Choroid plexus epithelial cell (primary cell): ENCODE measurements at regions not wholly inside any gene's neighbourhood (a gene's known extent, or its start where the extent isn't known, plus 50 kb on each side); places are given as distances from the start of the nearest gene placed in this dataset.

ENCODE experiments used
- DNase-seq: peaks from one replicate; pipeline ENCODE4 v3.0.0-alpha.2; 2010; ENCODE audit warnings: low read depth
- H3K4me3 ChIP-seq: 2 replicates; pipeline ENCODE4 v1.5.1; 2011; ENCODE audit warnings: low read depth, mild to moderate bottlenecking, control low read depth, low read length, moderate library complexity
- TF ChIP-seq, protein P1 (sequence below): conservative IDR thresholded peaks from 2 replicates; pipeline ENCODE4 v1.5.1; 2011; ENCODE audit warnings: low read depth, mild to moderate bottlenecking, control low read depth, inconsistent platforms, low read length, moderate library complexity

DNA sequence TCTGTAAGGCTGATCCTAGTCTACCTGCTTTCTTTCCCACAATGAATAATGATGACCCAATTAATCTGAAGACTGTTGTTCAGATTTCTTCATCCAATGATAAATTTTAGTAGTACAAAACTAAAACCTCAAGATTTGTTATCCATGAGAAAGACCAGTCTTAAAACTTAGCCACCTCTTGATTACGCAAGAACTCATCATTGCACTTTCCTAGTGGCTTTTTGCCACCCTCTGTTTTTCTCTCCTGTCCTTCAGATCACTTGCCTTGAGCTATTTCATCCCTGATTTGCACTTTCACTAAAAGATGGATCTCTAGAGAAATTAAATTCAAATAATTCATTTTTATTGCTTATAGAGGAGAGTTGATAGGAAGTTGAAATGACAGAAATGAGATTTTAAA, 142.7 kb upstream of the RBMS3 start:
- TF ChIP-seq, protein P1, sequence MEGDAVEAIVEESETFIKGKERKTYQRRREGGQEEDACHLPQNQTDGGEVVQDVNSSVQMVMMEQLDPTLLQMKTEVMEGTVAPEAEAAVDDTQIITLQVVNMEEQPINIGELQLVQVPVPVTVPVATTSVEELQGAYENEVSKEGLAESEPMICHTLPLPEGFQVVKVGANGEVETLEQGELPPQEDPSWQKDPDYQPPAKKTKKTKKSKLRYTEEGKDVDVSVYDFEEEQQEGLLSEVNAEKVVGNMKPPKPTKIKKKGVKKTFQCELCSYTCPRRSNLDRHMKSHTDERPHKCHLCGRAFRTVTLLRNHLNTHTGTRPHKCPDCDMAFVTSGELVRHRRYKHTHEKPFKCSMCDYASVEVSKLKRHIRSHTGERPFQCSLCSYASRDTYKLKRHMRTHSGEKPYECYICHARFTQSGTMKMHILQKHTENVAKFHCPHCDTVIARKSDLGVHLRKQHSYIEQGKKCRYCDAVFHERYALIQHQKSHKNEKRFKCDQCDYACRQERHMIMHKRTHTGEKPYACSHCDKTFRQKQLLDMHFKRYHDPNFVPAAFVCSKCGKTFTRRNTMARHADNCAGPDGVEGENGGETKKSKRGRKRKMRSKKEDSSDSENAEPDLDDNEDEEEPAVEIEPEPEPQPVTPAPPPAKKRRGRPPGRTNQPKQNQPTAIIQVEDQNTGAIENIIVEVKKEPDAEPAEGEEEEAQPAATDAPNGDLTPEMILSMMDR, result no peak
- H3K4me3 ChIP-seq, result no peak overlapping the region
- DNase-seq, result no peak

DNA sequence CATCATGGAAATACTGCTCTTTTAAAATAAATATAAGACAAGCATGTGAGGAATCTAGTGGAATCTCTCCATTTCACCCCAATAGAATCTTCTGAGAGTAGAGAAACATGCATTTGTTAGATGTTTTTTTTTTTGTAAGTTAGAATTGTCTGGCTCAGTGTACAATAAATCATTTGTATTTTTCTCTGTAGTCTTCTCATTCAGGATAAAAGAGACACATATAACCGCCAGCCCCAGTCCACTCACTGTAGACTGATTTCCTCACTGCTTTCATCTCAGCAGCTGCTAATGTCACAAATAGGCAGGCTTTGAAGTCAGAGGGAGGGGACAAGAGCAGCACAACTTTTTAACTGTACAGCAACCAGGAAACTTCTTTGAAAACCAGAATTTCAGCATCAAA, 140.2 kb upstream of the RBMS3 start:
- DNase-seq, result no peak
- H3K4me3 ChIP-seq, result no peak overlapping the region
- TF ChIP-seq, protein P1, result no peak

DNA sequence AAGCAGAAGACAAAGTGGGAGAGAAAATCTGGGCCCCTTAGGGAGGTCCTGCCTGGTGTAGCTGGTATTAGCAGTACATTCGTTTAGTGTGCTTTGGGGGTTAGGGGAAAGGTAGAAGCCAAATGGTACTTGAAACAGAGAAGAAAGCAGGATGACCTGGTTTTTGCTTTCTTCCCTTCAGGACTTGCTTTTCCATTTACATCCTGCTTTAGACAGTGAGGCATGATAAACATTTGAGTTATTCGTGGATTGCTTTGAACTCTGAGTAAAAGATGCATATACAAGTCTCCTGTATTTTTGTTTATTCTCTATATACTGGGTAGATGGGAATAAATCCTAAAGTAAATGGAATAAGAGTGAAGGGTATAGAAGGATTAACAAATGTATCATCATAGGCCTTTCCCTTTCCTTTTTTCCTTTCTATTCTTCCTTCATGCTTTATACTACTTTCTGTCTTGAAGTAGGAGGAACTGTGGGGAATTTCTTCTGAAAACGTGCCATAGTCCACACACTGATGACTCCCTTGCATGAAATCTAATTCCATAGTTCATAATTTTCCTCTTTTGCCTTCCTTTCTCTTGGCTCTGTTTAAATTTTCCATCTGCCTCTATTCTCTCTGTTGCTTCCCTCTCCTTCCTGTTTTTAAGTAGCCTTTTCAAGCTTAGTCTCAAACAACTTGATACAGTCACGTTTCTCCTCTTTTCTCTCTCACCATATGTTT, 139.5 kb upstream of the RBMS3 start:
- no peak overlapping the region for H3K4me3 ChIP-seq
- no peak for DNase-seq
- TF ChIP-seq, protein P1, result no peak

DNA sequence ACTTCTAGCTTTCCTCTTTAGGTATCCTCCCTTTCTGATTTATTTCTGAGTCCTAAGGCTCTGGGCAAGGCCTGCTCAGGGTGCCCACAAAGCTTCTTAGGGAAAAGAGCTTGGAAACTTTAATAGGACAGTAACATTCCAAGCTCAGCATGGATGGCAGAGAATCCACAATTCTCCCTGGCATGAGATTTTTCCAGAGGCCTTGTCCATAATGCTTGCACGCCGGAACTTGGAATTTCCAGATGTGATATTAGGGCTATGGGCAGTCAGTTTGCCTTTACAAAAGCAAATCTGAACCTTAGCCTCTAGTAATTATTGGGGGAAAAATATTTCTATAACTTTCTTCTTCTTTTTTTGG, 139.0 kb upstream of the RBMS3 start:
- TF ChIP-seq, protein P1, result no peak
- H3K4me3 ChIP-seq, result no peak overlapping the region
- no peak for DNase-seq

DNA sequence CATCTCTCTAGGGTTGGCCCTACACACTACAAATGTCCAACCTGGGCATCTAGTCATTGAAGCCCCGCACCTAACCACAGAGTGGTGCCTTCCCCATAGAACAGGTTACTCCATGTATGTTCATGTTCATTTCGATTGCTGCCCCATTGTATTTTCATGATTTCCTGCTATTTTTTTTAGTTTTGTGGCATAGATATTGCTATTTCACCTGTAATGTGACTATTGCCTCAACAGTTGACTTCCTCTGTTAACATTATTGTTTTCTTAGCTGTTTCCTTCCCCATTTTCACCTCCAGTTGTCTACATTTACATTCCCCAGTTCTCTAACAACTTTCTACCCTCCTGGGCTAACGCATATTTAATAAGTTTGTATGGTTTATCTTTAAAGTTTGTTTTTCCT, 137.7 kb upstream of the RBMS3 start:
- TF ChIP-seq, protein P1, result no peak
- no peak for DNase-seq
- H3K4me3 ChIP-seq, result no peak overlapping the region

DNA sequence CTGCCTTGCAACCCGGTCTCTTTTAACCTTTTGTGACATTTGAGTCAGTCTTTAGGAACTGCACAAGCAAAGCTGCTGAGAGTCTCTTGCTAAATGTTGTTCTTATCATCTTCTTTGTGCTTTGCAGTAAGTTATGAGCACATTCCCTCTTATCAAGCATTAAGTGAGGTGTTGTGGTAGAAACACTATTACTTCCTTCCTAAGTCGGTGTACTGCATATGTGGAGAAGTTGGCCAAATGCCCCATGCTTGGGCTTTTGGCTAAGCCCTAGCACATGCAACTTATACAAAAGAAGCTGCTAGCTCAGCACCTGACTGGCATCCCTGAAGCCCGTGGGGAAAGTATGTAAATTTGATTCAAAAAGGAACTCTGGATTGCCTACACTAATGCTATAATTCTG, 136.5 kb upstream of the RBMS3 start:
- TF ChIP-seq, protein P1, result no peak
- DNase-seq, result no peak
- no peak overlapping the region for H3K4me3 ChIP-seq

DNA sequence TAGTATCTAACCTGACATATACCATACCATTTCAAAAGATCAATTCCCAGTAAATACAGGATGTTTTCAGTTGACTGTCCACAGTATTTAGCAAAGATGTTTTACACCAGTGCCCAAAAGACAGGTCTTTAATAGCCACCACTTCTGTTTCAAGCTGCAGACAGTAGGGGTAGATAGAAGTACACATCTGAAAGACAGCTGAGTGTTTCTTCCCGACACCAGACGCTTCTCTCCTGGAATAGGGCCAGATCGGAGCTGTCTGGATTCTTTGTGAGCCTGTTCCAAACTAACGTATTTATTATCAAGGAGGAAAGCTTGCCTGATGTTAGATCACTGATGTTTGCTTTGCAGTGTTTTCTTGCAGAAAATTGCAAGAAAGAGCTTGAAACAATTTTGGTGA, 136.1 kb upstream of the RBMS3 start:
- TF ChIP-seq, protein P1, result peak; percentile 78
- H3K4me3 ChIP-seq, result no peak overlapping the region
- peak; percentile 94 for DNase-seq
